ENCODE measurements at regions not wholly inside any gene's neighbourhood (a gene's known extent, or its start where the extent isn't known, plus 50 kb on each side); places are given as distances from the start of the nearest gene placed in this dataset.

GRCh38 chr18:68436485-68436884, 278.4 kb downstream of the TMX3 start:
- TF ChIP-seq, protein P1, sequence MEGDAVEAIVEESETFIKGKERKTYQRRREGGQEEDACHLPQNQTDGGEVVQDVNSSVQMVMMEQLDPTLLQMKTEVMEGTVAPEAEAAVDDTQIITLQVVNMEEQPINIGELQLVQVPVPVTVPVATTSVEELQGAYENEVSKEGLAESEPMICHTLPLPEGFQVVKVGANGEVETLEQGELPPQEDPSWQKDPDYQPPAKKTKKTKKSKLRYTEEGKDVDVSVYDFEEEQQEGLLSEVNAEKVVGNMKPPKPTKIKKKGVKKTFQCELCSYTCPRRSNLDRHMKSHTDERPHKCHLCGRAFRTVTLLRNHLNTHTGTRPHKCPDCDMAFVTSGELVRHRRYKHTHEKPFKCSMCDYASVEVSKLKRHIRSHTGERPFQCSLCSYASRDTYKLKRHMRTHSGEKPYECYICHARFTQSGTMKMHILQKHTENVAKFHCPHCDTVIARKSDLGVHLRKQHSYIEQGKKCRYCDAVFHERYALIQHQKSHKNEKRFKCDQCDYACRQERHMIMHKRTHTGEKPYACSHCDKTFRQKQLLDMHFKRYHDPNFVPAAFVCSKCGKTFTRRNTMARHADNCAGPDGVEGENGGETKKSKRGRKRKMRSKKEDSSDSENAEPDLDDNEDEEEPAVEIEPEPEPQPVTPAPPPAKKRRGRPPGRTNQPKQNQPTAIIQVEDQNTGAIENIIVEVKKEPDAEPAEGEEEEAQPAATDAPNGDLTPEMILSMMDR (IDR thresholded peaks at IDR 0.05; ENCODE audit: low read depth, low read length, poor library complexity, severe bottlenecking): no peak
- TF ChIP-seq EZH2phosphoT487 (IDR thresholded peaks at IDR 0.05; ENCODE audit: borderline replicate concordance, low read length): no peak
